Endometrium (tissue), 2 donors: ENCODE measurements at regions not wholly inside any gene's neighbourhood (a gene's known extent, or its start where the extent isn't known, plus 50 kb on each side); places are given as distances from the start of the nearest gene placed in this dataset.
"Not testable (repeated sequence)": the region's sequence is repeated elsewhere in the genome, so short reads cannot be mapped to it uniquely, and the experiment has no call there.

Experiments used
- FAIRE-seq: peaks from 2 replicates; lab custom pipeline; 2012; peaks lifted over from hg19 to GRCh38; lab: Jason Lieb, UNC
- donor health status: control.
- donor health status: control.

DNA sequence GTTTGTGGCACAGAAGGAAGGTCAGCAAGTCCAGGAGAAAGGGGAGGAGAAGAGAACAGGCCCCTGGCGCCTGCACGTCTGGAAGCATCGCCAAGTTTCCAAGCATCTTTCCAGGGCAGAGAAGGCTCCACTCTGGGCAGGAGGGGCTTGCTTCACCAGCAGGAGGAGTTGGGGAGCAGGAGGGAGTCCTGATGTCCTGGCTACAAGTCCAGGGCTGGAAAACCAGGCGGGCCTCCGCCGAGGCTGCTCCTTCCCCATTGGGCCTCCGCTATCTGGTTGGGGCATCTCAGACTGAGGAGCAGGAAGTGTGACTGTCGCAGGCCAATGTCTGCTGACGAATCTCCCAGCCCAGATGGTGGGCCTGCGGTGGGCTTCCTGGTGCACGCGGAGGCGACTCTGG is 421.9 kb downstream of the PREX1 start:
- no peak for FAIRE-seq

DNA sequence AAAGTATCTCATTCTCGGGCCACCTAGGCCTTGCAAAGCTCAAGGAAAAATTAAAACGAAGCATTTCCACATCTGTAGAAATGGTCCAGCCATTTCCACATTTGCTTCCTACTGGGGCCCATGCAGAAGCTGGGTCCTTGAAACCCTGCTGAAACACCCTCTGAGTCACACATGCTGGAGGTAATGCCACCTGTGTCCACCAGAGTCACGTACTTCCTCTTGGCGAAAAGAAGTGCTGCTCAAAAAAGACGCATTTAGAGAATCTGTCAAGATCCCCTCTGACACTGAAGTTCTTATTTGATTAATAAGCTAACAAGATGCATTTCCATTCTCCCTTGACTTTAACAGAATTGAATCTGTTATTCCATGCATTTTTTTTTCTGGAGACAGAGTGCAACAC is 423.2 kb downstream of the PREX1 start:
- FAIRE-seq, result no peak

- FAIRE-seq, result no peak
Observed at GRCh38 chr20:48403167-48403761, 424.5 kb downstream of the PREX1 start.

- FAIRE-seq, result no peak
Observed at GRCh38 chr20:48401359-48401758, 426.4 kb downstream of the PREX1 start.

GRCh38 chr20:48400009-48400408 is 427.8 kb downstream of the PREX1 start:
- no peak for FAIRE-seq

- no peak for FAIRE-seq
Observed at GRCh38 chr20:48398506-48399449, 429.0 kb downstream of the PREX1 start.

- FAIRE-seq, result not testable (repeated sequence)
Observed at GRCh38 chr20:48396981-48397861, 430.6 kb downstream of the PREX1 start.

DNA sequence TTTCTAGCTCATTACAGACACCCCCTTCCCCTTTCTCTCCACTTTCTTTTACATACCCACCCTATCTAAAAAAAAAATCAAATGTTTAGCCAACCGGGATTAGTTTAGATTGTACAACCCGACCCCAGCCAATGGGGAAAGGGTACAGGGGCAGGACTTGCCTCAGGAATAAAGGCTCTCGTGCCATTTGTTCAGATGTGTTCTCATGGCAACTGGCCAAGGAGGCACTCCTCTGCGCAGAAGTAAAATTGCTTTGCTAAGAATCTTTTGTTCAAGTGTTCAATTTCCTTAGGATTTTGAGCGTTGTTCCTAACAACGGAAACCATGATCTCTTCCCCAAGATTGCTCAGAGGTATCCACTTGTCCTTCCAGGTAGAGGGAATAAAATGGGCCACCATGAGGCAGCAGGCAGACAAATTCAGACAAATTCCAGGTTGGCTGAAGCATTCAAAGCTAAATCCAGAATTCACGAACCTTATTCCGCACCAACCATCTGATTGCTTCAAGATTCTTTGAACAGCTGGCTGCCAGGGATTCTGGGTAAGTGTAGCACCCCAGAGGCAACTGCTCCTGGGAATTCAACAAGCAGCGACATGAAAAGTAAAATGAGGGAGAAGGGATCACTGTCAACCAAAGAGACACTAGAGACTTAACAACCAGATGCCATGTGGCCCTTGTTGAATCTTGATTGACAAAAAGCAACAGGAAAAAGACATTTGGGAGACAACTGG is 431.8 kb downstream of the PREX1 start:
- FAIRE-seq, result no peak

- no peak for FAIRE-seq
Observed at GRCh38 chr20:48394415-48395081, 433.3 kb downstream of the PREX1 start.

- FAIRE-seq, result no peak
Observed at GRCh38 chr20:48393737-48394314, 434.0 kb downstream of the PREX1 start.

DNA sequence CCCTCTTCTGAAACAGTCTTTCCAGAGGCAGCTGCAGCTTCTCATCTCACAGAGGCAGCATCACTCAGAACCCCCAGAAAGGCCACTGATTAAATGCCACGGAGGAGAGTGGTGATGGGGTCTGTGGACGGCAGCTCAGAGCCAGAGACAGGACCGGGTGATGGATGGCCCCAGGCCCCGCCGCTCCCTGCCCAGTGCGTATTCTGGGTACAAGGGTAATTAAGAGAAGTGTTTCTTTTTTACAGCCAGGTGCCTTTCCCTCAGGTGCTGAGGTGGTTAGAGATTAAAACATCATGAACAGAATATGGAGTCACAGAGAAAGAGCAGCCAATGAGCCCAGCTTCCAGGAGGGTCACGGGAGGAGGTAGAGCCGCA is 434.5 kb downstream of the PREX1 start:
- no peak for FAIRE-seq

GRCh38 chr20:48392407-48393310 is 435.1 kb downstream of the PREX1 start:
- FAIRE-seq, result no peak

DNA sequence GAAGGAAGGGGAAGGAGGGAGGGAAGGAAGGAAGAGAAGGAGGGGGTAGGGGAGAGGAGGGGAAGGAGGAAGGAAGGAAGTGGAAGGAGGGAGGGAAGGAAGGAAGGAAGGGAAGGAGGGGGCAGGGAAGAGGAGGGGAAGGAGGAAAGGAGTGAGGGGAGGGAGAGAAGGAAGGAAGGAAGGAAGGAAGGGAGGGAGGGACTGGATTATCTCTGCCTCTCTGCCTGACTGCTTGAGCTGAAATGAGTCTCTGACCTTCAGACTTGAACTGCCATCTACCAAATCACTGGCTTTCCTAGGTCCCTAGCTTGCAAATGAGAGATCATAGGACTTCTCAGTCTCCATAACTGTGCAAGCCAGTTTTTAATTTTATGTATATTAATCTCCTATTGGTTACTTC is 436.8 kb downstream of the PREX1 start:
- FAIRE-seq, result no peak

GRCh38 chr20:48387675-48388074 is 440.1 kb downstream of the PREX1 start:
- FAIRE-seq, result no peak

- FAIRE-seq, result no peak
Observed at GRCh38 chr20:48385527-48385926, 442.3 kb downstream of the PREX1 start.

- FAIRE-seq, result no peak
Observed at GRCh38 chr20:48385114-48385513, 442.7 kb downstream of the PREX1 start.

DNA sequence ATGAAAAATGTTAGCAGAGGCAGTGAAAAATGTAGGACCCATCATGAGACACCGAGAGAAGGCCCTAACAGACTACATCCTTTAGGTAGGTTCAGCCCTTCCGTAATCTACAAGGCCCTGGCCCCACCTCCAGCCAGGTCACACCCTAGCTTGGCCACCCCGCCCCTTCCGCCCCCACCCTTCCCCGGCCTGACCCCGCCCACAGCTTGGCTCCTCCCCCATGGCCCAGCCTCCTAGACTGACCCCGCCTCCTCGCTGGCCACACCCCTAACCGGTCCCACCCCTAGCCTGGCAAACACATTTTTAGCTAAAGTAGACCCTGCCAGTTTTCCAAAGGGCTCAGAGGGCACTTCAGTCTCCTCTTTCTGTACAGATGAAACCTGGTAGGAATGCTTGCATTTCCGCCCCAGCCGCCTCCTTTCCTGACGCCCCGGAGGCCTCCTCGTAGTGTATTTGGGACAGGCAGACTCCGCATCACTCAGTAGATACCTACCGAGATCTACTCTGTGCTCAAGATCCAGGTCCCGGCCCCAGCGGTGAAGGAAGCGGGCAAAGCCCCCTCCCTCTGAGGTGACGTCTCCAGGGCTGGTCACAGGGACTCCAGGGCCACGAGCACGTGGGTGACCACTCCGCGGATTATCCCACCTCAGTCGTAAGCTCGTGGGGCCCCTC is 443.5 kb downstream of the PREX1 start:
- FAIRE-seq, result no peak

DNA sequence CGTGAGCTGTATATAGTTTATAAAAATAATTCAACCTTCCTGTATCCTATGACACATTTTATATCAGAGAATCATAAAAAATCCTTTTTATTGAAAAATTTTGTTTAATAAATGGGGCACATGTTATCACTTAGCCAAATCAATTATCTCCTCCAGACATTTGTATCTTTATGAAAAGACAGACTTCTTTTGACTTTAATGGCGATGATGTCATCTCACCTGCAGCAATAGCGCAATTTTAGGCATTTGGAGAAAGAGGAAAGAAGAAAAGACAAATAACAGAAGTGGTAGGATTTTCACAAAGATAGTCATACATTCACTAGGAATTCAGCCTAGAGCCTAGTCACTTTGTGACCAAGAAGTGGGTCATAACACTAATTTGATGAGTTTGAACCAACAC is 444.5 kb downstream of the PREX1 start:
- no peak for FAIRE-seq

DNA sequence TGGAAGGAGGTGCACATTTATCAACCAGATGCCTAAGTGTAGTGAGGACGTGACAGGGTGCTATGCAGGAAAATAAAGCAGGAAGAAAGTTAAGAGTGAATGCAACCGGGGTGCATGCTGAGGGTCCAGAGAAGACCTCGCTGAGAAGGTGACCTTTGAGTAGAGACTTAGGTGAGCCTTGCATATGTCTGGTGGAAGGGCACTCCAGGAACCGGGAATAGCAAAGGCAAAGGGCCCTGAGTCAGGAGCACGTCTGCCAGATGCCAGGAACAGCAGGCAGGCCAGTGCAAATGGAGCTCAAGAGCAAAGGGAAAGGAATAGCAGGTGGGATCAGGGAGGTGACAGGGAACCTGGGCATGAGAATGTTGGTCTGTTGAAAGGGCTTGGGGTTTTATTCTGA is 445.5 kb downstream of the PREX1 start:
- no peak for FAIRE-seq
